ENCODE measurements at regions not wholly inside any gene's neighbourhood (a gene's known extent, or its start where the extent isn't known, plus 50 kb on each side); places are given as distances from the start of the nearest gene placed in this dataset.

DNA sequence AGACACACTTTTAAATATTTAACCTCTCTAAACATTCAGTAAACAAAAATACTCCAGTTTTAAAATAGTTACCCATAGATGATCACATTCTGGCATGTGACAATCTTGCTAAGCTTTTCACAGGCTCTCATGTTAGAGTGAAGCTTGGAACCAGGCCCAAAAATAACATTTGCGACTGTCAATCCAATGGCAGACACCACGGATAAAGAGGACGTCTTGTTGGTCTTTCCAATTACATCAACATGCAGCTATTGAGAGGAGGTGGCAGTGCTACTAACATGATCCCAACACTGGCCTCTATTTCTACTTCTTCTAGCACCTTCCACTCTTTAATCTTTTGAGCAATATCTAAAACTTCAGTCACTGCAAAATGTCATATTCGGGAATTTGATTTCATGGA lies 970.8 kb upstream of the TENM3 start:
- Histone ChIP-seq H3K27ac (no peak overlapping the region), H3K27me3 (ENCODE audit: insufficient read depth, low read depth, severe bottlenecking) (no peaks in the 10 kb centered on the region), H3K4me3 (ENCODE audit: low read depth, low read length) (no peak overlapping the region), H3K9me3 (ENCODE audit: severe bottlenecking) (no peaks in the 10 kb centered on the region), H3K36me3 (no peaks in the 10 kb centered on the region)
- no peak for DNase-seq
- TF ChIP-seq, protein P1, sequence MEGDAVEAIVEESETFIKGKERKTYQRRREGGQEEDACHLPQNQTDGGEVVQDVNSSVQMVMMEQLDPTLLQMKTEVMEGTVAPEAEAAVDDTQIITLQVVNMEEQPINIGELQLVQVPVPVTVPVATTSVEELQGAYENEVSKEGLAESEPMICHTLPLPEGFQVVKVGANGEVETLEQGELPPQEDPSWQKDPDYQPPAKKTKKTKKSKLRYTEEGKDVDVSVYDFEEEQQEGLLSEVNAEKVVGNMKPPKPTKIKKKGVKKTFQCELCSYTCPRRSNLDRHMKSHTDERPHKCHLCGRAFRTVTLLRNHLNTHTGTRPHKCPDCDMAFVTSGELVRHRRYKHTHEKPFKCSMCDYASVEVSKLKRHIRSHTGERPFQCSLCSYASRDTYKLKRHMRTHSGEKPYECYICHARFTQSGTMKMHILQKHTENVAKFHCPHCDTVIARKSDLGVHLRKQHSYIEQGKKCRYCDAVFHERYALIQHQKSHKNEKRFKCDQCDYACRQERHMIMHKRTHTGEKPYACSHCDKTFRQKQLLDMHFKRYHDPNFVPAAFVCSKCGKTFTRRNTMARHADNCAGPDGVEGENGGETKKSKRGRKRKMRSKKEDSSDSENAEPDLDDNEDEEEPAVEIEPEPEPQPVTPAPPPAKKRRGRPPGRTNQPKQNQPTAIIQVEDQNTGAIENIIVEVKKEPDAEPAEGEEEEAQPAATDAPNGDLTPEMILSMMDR (IDR thresholded peaks at IDR 0.05; ENCODE audit: low read depth, low read length) = no peak

DNA sequence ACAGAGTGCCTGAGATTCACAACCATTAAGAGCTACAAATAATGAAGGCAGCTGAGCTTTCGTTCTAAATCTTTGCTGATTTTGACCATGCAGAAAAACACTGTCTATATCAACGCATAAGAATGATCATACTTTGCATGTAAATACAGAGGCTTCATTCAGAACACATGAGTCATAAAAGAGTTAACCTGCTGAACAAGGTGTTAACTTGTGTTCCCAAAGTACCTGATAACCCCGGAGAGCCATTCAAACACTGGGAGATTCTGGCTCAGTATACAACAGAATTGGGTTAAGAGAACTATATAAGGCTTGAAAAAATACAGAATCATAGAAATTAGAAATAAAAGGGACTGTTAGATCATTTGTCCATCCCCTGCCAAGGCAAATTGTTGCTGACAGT lies 964.3 kb upstream of the TENM3 start:
- Histone ChIP-seq H3K27me3 (ENCODE audit: insufficient read depth, low read depth, severe bottlenecking) (no peaks in the 10 kb centered on the region), H3K9me3 (ENCODE audit: severe bottlenecking) (no peaks in the 10 kb centered on the region), H3K36me3 (no peaks in the 10 kb centered on the region), H3K4me3 (ENCODE audit: low read depth, low read length) (no peak overlapping the region), H3K27ac (no peak overlapping the region)
- no peak for DNase-seq
- TF ChIP-seq, protein P1 (IDR thresholded peaks at IDR 0.05; ENCODE audit: low read depth, low read length) = no peak

DNA sequence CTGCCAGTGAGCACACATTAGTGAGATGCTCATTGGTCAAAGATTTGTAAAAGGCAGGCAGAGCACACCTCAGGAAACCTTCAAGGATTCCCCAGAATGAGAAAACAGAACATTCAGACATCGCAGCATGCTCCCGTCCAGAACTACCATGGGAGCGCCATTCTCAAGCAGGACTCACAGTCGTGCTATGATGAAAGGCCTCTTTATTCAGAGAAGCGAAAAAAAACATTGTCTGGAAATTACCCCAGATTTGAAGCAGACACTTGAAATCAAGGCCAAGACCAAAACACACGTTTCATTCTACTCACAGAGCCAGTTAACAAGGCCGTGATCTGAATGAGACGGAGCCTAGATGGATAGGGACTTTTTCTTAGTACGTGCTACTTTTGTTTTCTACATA lies 961.8 kb upstream of the TENM3 start:
- no peaks in the 10 kb centered on the region for H3K27me3 ChIP-seq (ENCODE audit: insufficient read depth, low read depth, severe bottlenecking)
- no peaks in the 10 kb centered on the region for H3K9me3 ChIP-seq (ENCODE audit: severe bottlenecking)
- TF ChIP-seq, protein P1 (IDR thresholded peaks at IDR 0.05; ENCODE audit: low read depth, low read length) = no peak
- no peaks in the 10 kb centered on the region for H3K36me3 ChIP-seq
- no peak for DNase-seq
- H3K4me3 ChIP-seq (ENCODE audit: low read depth, low read length) = no peak overlapping the region
- no peak overlapping the region for H3K27ac ChIP-seq

DNA sequence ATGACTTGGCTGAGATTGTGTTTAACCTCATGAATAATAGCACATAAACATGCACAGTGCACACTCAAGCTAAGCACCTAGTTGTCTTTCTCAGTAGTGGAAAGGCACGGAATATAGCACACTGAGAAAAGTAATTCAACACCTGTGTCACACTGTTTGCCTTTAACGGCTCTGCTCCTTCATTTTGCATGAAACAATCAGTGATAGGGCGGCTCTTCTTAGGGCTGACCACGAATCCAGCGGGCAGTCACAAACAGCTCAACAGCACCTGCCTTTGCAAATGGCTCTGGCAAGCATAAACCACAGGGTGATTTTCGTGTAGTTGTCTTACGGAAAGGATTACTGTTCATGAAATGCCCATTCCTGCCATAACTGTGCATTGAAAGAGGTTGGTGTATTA lies 954.0 kb upstream of the TENM3 start:
- Histone ChIP-seq H3K27ac (no peak overlapping the region), H3K4me3 (ENCODE audit: low read depth, low read length) (no peak overlapping the region), H3K9me3 (ENCODE audit: severe bottlenecking) (no peaks in the 10 kb centered on the region), H3K36me3 (no peaks in the 10 kb centered on the region), H3K27me3 (ENCODE audit: insufficient read depth, low read depth, severe bottlenecking) (no peaks in the 10 kb centered on the region)
- DNase-seq = no peak
- TF ChIP-seq, protein P1 (IDR thresholded peaks at IDR 0.05; ENCODE audit: low read depth, low read length) = no peak

DNA sequence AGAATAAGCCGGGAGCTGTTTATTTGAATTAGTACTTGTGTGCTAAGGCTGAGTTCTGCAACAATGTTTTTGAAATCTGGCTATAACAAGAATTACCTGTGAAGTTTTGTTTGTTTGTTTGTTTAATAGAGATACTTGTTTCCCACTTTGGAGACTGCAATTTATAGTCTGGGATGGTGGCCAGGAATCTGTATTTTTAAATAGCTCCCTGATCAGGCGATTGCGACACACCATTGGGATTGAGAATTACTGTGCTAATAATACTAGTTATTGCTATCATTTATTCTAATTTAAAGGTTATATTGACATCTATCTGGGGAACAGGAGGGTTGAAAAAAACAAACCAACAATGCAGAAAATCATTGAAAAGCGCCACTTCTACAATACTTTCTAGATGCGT lies 951.6 kb upstream of the TENM3 start:
- H3K9me3 ChIP-seq (ENCODE audit: severe bottlenecking) = no peaks in the 10 kb centered on the region
- H3K36me3 ChIP-seq = no peaks in the 10 kb centered on the region
- H3K27ac ChIP-seq = no peak overlapping the region
- no peaks in the 10 kb centered on the region for H3K27me3 ChIP-seq (ENCODE audit: insufficient read depth, low read depth, severe bottlenecking)
- TF ChIP-seq, protein P1 (IDR thresholded peaks at IDR 0.05; ENCODE audit: low read depth, low read length) = no peak
- H3K4me3 ChIP-seq (ENCODE audit: low read depth, low read length) = no peak overlapping the region
- no peak for DNase-seq

DNA sequence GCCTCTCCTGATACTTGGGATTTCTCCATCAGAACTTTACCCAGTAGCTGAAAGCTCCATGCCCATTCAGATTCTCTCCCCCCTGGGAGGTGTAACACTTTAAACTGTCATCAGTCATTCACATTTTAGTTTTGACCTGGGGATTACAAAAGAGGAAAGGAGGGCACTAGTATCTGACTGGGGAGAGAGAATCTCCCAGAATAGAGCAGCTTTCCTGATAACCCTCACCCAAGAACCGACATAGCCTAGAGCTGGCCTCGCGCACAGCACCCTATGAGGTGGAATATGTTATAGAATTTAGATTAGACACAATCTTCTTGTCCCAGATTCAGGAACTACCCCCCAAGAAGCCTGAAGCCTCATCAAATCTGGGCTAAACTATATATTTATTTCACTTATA lies 950.2 kb upstream of the TENM3 start:
- H3K9me3 ChIP-seq (ENCODE audit: severe bottlenecking) = no peaks in the 10 kb centered on the region

More for the DNA sequence above, 950.2 kb upstream of the TENM3 start:
- Histone ChIP-seq H3K27me3 (ENCODE audit: insufficient read depth, low read depth, severe bottlenecking) (no peaks in the 10 kb centered on the region), H3K36me3 (no peaks in the 10 kb centered on the region), H3K27ac (no peak overlapping the region), H3K4me3 (ENCODE audit: low read depth, low read length) (no peak overlapping the region)
- DNase-seq = no peak
- TF ChIP-seq, protein P1 (IDR thresholded peaks at IDR 0.05; ENCODE audit: low read depth, low read length) = no peak
